Ascending aorta (tissue), 2 donors: ENCODE measurements at regions not wholly inside any gene's neighbourhood (a gene's known extent, or its start where the extent isn't known, plus 50 kb on each side); places are given as distances from the start of the nearest gene placed in this dataset.

Experiments
- DNase-seq, 2 donors: peaks; one replicate each; pipeline ENCODE4 v3.0.0-alpha.2; 2019; ENCODE audit warnings: low spot score in 2 of 2
- H3K27ac ChIP-seq, 2 donors: fragments of 200-600 bp; sonication (generic); one replicate each; pipeline ENCODE4 v1.5.1; 2016 to 2017; ENCODE audit warnings: mild to moderate bottlenecking in 1 of 2
- H3K27me3 ChIP-seq: fragments of 200-600 bp; sonication (generic); one replicate; pipeline ENCODE4 v1.5.1; 2017
- H3K36me3 ChIP-seq, 2 donors: fragments of 200-600 bp; sonication (generic); one replicate each; pipeline ENCODE4 v1.5.1; 2016
- H3K4me1 ChIP-seq, 2 donors: fragments of 200-600 bp; sonication (generic); one replicate each; pipeline ENCODE4 v1.5.1; 2016 to 2017; ENCODE audit warnings: mild to moderate bottlenecking in 1 of 2
- H3K4me3 ChIP-seq, 2 donors: fragments of 200-600 bp; sonication (generic); one replicate each; pipeline ENCODE4 v1.5.1; 2016 to 2017; ENCODE audit warnings: mild to moderate bottlenecking in 1 of 2
- H3K9me3 ChIP-seq, 2 donors: fragments of 200-600 bp; sonication (generic); one replicate each; pipeline ENCODE4 v1.5.1; 2016
- intact Hi-C: fragments of 100-400 bp; cut with DNase I; formaldehyde crosslinking; loops from one replicate; pipeline ENCODE4 v1.15.1; 2023
- TF ChIP-seq, protein P1 (sequence below), 3 experiments: fragments of 200-600 bp in 2 of 3; fragments of 450-650 bp in 1 of 3; sonication (generic) in 2 of 3; IDR thresholded peaks; one replicate each; pipeline ENCODE4 v1.5.1; 2016 to 2019; ENCODE audit warnings: antibody characterized with exemption in 3 of 3, mild to moderate bottlenecking in 1 of 3, moderate library complexity in 1 of 3

GRCh38 chr6:21999741-22000140 is 297.1 kb downstream of the PRL start:
- no peaks in the 10 kb centered on the region for H3K27me3 ChIP-seq
- TF ChIP-seq, protein P1, sequence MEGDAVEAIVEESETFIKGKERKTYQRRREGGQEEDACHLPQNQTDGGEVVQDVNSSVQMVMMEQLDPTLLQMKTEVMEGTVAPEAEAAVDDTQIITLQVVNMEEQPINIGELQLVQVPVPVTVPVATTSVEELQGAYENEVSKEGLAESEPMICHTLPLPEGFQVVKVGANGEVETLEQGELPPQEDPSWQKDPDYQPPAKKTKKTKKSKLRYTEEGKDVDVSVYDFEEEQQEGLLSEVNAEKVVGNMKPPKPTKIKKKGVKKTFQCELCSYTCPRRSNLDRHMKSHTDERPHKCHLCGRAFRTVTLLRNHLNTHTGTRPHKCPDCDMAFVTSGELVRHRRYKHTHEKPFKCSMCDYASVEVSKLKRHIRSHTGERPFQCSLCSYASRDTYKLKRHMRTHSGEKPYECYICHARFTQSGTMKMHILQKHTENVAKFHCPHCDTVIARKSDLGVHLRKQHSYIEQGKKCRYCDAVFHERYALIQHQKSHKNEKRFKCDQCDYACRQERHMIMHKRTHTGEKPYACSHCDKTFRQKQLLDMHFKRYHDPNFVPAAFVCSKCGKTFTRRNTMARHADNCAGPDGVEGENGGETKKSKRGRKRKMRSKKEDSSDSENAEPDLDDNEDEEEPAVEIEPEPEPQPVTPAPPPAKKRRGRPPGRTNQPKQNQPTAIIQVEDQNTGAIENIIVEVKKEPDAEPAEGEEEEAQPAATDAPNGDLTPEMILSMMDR (IDR thresholded peaks at IDR 0.05): no peak
- H3K27ac ChIP-seq: no peak overlapping the region
- H3K4me1 ChIP-seq: peaks cover 0 to 14% of the 10 kb centered on the region in 2 donors
- H3K9me3 ChIP-seq: no peaks in the 10 kb centered on the region
- H3K4me3 ChIP-seq: no peak overlapping the region
- intact Hi-C loops: no loop called here
- DNase-seq: no peak
- no peaks in the 10 kb centered on the region for H3K36me3 ChIP-seq

DNA sequence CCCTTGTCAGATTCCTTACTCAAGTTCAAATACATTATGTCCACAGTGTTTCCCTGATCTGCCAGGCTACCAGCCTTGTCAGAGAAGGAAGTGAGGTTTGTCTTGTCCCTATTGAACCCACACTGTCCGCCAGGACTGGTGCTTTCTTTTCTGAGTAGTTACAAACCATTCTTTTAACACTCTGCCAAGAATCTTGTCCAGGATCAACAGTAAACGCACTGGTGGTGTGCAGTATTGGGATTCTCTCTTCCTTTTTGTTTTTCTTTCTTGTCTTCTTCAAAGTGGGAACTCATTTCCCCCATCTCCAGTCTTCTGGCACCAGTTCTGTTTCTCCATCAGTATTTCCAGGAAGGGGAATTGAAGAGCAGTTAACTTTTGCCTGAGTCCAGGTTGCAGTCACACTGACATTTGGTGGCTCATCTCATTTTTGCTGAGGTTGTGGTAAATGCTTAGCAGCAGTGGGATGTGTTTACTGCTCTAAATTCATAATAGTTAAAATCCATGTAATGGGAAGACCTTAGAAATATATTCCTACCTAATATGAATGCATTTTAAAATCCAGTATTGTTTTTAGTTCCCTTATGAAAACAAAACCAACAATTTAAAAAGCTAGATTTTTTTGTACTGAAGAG is 295.3 kb downstream of the PRL start:
- TF ChIP-seq, protein P1 (IDR thresholded peaks at IDR 0.05): no peak
- intact Hi-C loops: no loop called here
- Histone ChIP-seq H3K27ac (no peak overlapping the region), H3K9me3 (no peaks in the 10 kb centered on the region), H3K36me3 (no peaks in the 10 kb centered on the region), H3K4me3 (no peak overlapping the region), H3K27me3 (no peaks in the 10 kb centered on the region), H3K4me1 (peaks cover 0 to 14% of the 10 kb centered on the region in 2 donors)
- DNase-seq: no peak

GRCh38 chr6:22003287-22003686 is 293.5 kb downstream of the PRL start:
- no peak for DNase-seq
- TF ChIP-seq, protein P1 (IDR thresholded peaks at IDR 0.05): no peak
- Histone ChIP-seq H3K4me1 (peaks cover 0 to 14% of the 10 kb centered on the region in 2 donors), H3K27ac (no peak overlapping the region), H3K4me3 (no peak overlapping the region), H3K27me3 (no peaks in the 10 kb centered on the region), H3K36me3 (no peaks in the 10 kb centered on the region), H3K9me3 (no peaks in the 10 kb centered on the region)
- intact Hi-C loops: no loop called here

DNA sequence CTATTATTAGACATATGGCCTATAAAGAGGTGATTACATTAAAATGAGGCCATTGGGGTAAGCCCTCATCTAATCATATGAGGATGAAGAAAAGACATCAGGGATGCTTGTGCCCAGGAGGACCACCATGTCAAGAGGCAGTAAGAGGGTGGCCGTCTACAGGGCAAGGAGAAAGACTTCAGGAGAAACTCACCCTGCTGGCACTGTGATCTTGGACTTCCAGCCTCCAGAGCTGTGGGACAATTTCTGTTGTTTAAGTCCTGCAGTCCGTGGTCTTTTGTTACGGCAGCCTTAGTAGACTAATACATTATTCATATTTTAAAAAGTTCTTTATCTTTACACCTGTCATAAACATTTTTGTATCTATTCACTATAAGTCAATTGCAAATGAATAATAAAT is 290.0 kb downstream of the PRL start:
- H3K27me3 ChIP-seq: no peaks in the 10 kb centered on the region
- TF ChIP-seq, protein P1 (IDR thresholded peaks at IDR 0.05): no peak
- no peaks in the 10 kb centered on the region for H3K36me3 ChIP-seq
- intact Hi-C loops: no loop called here
- no peaks in the 10 kb centered on the region for H3K9me3 ChIP-seq
- no peak for DNase-seq
- no peak overlapping the region for H3K4me3 ChIP-seq
- H3K4me1 ChIP-seq: no peaks in the 10 kb centered on the region
- H3K27ac ChIP-seq: no peak overlapping the region

DNA sequence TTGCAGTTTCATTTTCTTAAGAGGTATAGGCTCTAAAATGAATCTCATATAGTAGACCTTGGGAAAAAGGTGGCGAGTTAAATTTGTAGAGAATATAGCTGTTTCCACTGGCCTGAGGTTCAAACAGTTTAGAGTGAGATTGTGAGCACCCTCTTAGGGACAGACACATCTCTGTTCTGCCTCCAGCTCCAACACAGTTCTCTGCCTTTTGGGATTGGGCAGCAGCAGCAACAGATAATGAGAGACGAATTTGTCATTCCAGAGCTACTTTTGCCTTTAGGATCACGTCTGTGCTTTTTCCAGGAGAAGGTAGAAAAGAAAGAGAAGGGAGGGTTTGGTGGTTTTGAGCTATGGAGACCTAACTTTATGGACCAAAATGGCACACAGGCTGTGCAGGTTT is 289.4 kb downstream of the PRL start:
- Histone ChIP-seq H3K4me3 (no peak overlapping the region), H3K9me3 (no peaks in the 10 kb centered on the region), H3K4me1 (no peaks in the 10 kb centered on the region), H3K27ac (no peak overlapping the region), H3K36me3 (no peaks in the 10 kb centered on the region), H3K27me3 (no peaks in the 10 kb centered on the region)
- intact Hi-C loops: no loop called here
- no peak for DNase-seq
- TF ChIP-seq, protein P1 (IDR thresholded peaks at IDR 0.05): no peak
